Astrocyte of the cerebellum (primary cell): ENCODE measurements at regions not wholly inside any gene's neighbourhood (a gene's known extent, or its start where the extent isn't known, plus 50 kb on each side); places are given as distances from the start of the nearest gene placed in this dataset.

Source experiments
- DNase-seq: peaks from one replicate; pipeline ENCODE4 v3.0.0-alpha.2; 2011; ENCODE audit warnings: low read depth
- H3K4me3 ChIP-seq: 2 replicates; pipeline ENCODE4 v1.5.1; 2011; ENCODE audit warnings: mild to moderate bottlenecking, low read depth, low read length, moderate library complexity
- in situ Hi-C: cut with HindIII; loops from 2 replicates; pipeline ENCODE4 v1.10.0; 2017; ENCODE audit warnings: low sequenced_read_pairs
- TF ChIP-seq, protein P1 (sequence below): IDR thresholded peaks from 2 replicates; pipeline ENCODE4 v1.5.1; 2012; ENCODE audit warnings: low read length, low read depth, moderate library complexity, mild to moderate bottlenecking; ENCODE audit errors: missing control alignments

DNA sequence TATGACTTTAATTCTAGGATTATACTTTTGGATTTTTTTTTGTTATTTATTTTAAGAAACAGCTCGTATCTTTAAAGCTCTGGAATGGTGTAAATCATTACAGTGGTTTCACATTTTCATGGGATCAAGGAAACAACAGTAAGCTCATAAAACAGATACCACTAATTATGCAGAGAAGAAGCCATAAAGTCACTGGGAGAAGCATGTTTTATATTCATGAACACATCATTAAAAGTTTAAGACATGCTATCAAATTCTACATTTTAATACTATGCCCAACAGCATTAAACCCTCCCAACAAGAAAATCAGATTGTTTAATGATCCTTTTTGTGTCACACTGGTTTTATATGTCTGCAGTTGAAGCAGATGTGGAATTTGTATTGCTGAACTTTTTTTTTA lies 149.9 kb downstream of the FBXO8 start:
- H3K4me3 ChIP-seq = no peak overlapping the region
- in situ Hi-C loops = no loop called here
- DNase-seq = no peak
- TF ChIP-seq, protein P1, sequence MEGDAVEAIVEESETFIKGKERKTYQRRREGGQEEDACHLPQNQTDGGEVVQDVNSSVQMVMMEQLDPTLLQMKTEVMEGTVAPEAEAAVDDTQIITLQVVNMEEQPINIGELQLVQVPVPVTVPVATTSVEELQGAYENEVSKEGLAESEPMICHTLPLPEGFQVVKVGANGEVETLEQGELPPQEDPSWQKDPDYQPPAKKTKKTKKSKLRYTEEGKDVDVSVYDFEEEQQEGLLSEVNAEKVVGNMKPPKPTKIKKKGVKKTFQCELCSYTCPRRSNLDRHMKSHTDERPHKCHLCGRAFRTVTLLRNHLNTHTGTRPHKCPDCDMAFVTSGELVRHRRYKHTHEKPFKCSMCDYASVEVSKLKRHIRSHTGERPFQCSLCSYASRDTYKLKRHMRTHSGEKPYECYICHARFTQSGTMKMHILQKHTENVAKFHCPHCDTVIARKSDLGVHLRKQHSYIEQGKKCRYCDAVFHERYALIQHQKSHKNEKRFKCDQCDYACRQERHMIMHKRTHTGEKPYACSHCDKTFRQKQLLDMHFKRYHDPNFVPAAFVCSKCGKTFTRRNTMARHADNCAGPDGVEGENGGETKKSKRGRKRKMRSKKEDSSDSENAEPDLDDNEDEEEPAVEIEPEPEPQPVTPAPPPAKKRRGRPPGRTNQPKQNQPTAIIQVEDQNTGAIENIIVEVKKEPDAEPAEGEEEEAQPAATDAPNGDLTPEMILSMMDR = no peak

DNA sequence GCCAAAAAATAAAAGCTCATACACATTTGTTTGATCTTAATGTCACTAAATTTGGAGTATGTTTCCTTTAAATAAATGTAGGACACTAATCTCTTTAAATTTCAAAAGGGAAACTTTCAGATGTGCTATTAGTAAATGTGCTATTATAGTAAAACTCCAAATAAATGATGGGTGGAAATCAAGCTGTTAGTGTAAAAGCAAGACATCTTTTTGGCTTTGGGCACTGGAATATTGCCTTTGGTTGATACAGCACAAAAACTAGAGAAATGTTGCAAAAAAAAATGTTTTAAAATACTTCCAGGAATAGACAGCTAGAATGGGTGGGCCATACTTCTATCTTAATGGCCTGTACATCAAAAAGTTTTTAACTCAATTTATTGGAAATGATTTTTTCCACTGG lies 151.6 kb downstream of the FBXO8 start:
- TF ChIP-seq, protein P1 = no peak
- no peak overlapping the region for H3K4me3 ChIP-seq
- in situ Hi-C loops = no loop called here
- no peak for DNase-seq

DNA sequence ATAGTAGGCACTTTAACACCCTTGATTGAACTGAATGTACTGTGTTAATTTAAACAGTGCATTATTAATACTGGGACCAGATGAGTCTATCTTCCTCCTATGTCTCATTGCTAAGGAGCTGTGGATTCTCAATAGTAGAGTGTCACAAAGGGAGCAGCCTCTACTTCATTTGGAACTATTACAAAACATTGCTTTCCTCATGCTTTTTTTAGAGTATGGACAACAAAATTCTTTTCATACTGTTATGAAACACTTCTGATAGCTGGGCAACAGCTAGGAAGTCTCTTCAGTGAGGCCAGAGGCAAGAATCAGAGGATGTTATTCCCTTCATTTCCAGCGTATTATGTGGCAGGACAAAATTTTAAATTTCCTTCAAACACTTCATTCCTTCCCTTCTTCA lies 160.8 kb downstream of the FBXO8 start:
- TF ChIP-seq, protein P1 = no peak
- no peak overlapping the region for H3K4me3 ChIP-seq
- in situ Hi-C loops = no loop called here
- no peak for DNase-seq

DNA sequence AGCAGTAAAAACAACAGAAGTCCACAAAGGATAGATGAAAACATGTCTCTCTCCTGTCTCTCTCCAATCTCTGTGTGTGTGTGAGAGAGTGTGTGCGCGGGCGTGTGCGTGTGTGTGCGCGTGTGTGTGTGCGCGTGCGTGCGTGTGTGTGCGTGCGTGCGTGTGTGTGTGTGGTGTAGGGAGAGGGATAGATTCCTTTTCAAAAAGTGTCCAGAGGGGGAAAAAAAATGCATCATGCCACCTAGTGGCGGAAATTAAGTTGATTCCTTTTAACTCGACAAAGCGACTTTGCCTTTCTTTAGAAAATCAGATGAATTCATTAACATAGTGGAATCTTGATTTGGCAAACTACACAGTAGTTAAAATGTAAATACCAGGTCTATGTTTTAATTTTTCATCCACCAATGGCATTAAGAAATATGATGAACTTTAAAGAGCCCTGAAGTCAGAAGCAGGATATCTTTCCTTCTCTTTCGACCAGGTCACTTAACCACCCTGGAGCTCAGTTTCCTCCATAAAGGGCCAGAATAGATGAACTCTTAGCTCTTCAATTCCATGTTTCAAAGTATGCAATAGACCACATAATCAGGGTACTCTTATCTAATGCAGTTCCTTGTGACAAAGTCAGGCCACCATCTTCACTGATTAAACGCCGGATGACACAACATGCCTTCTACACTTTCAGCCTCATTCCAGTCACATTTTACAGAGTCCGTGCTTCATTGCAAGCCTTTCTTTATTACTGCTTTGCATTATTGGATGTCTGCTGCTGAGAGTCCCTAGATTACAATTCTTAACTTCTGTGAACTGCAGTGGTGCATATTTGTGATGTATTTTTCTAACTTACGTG lies 162.8 kb downstream of the FBXO8 start:
- in situ Hi-C loops = no loop called here
- peak; percentile 73 for DNase-seq
- TF ChIP-seq, protein P1 = peak; percentile 55
- peak overlapping the region; percentile 40 for H3K4me3 ChIP-seq

DNA sequence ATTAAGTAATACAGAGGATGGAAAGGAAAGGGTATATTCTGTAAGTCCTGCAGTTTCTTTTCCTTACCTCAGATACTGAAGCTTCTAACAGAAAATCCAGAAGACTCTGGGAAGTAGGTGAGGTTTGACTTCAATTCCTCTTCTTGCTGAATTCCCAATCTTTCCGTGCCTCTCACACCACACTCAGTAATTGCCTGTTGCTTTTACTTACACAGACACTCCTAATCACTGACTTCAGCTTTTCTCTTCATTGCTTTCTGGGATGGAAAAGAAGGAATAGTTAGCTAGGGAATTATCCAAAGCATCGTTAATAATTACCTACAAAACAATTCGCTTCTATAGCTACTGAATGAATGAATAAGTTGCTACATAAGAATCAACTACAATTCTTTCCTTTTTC lies 163.6 kb downstream of the FBXO8 start:
- no peak for DNase-seq
- peak overlapping the region; percentile 40 for H3K4me3 ChIP-seq
- TF ChIP-seq, protein P1 = no peak
- in situ Hi-C loops = no loop called here

DNA sequence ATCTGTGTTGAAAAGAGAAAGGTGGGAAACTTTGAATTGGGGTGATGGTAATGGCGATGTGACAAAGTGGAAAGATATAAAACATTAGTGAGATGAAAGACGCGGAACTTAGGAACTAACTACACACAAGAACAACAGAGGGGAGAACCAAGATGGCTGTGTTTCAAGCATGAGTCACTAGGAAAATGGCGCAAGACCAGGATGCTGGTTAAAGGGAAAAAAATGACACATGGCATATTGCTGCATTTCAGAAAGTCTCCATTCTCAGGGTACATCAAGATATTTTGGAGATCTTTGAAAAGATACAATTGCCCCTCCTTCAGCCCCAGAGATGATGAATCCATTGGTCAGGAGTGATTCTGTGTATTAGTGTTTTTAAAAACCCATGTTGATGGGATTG lies 164.4 kb downstream of the FBXO8 start:
- DNase-seq = peak; percentile 8
- no peak overlapping the region for H3K4me3 ChIP-seq
- in situ Hi-C loops = no loop called here
- TF ChIP-seq, protein P1 = no peak
